HL-60 (cell line): ENCODE measurements at regions not wholly inside any gene's neighbourhood (a gene's known extent, or its start where the extent isn't known, plus 50 kb on each side); places are given as distances from the start of the nearest gene placed in this dataset.
"Not testable (repeated sequence)": the region's sequence is repeated elsewhere in the genome, so short reads cannot be mapped to it uniquely, and the experiment has no call there.

Experiments used
- DNase-seq, 2 experiments: peaks; one replicate each; pipeline ENCODE4 v3.0.0-alpha.2; 2010 to 2020; ENCODE audit warnings: low read depth in 1 of 2, low spot score in 1 of 2
- H3K27ac ChIP-seq: fragments of 250-450 bp; sonication (Bioruptor Pico); replicated peaks from 2 replicates; pipeline ENCODE4 v1.5.1; 2020; ENCODE audit warnings: mild to moderate bottlenecking, moderate library complexity
- H3K27me3 ChIP-seq: fragments of 250-450 bp; sonication (Bioruptor Pico); 2 replicates; pipeline ENCODE4 v1.5.1; 2021; ENCODE audit warnings: mild to moderate bottlenecking, moderate library complexity; ENCODE audit not compliant: insufficient read depth, poor library complexity, severe bottlenecking
- H3K4me3 ChIP-seq: replicated peaks from 2 replicates; pipeline ENCODE4 v1.5.1; 2011; ENCODE audit warnings: mild to moderate bottlenecking, control low read depth, low read length; ENCODE audit not compliant: insufficient read depth
- CTCF ChIP-seq: IDR thresholded peaks from one replicate; pipeline ENCODE4 v1.5.1; 2011; ENCODE audit warnings: low read length, control low read depth, inconsistent platforms; ENCODE audit not compliant: insufficient read depth
- GABPA ChIP-seq: IDR thresholded peaks from 2 replicates; pipeline ENCODE4 v1.6.1; 2012; ENCODE audit warnings: low read depth
- POLR2AphosphoS5 ChIP-seq: IDR thresholded peaks from 2 replicates; pipeline ENCODE4 v1.6.1; 2012; ENCODE audit warnings: low read depth
- REST ChIP-seq: IDR thresholded peaks from 2 replicates; pipeline ENCODE4 v1.6.1; 2012; ENCODE audit warnings: low read depth; ENCODE audit not compliant: insufficient replicate concordance
- SPI1 ChIP-seq: IDR thresholded peaks from 2 replicates; pipeline ENCODE4 v1.6.1; 2012; ENCODE audit warnings: low read depth, mild to moderate bottlenecking, borderline replicate concordance

GRCh38 chr5:163350083-163350482 is 87.3 kb upstream of the CCNG1 start:
- Histone ChIP-seq H3K27ac (no peak overlapping the region), H3K27me3 (no peaks in the 10 kb centered on the region), H3K4me3 (no peak overlapping the region)
- peak in 1 of 2 experiments; percentile 8 for DNase-seq
- TF ChIP-seq CTCF (no peak), REST (no peak), GABPA (no peak), SPI1 (no peak)

- no peak overlapping the region for H3K27ac ChIP-seq
- no peak for DNase-seq
- TF ChIP-seq SPI1 (no peak), POLR2AphosphoS5 (no peak), REST (no peak)
- H3K27me3 ChIP-seq = no peaks in the 10 kb centered on the region
- H3K4me3 ChIP-seq = no peak overlapping the region
These were observed 84.9 kb upstream of the CCNG1 start for GRCh38 chr5:163352531-163352930.

- not testable (repeated sequence) for H3K27ac ChIP-seq, DNase-seq, H3K27me3 ChIP-seq, H3K4me3 ChIP-seq
These were observed 81.6 kb upstream of the CCNG1 start for GRCh38 chr5:163355811-163356210.

GRCh38 chr5:163357636-163358035 is 79.8 kb upstream of the CCNG1 start:
- no peak for TF ChIP-seq POLR2AphosphoS5
- TF ChIP-seq SPI1 = no peak
- no peak for TF ChIP-seq REST
- no peak for TF ChIP-seq GABPA
- no peak for TF ChIP-seq CTCF

More at GRCh38 chr5:163357636-163358035, 79.8 kb upstream of the CCNG1 start:
- no peak for DNase-seq
- Histone ChIP-seq H3K27ac (no peak overlapping the region), H3K27me3 (no peaks in the 10 kb centered on the region), H3K4me3 (no peak overlapping the region)
